H9 (cell line): ENCODE measurements at regions not wholly inside any gene's neighbourhood (a gene's known extent, or its start where the extent isn't known, plus 50 kb on each side); places are given as distances from the start of the nearest gene placed in this dataset.

ENCODE experiments used
- DNase-seq: peaks from one replicate; pipeline ENCODE4 v3.0.0-alpha.2; 2017
- H2AFZ ChIP-seq: one replicate; pipeline ENCODE4 v1.6.1; 2013; ENCODE audit warnings: mild to moderate bottlenecking, low read length, control low read depth, moderate library complexity
- H2AK5ac ChIP-seq: 2 replicates; pipeline ENCODE4 v1.6.1; 2013; ENCODE audit warnings: low read length, control low read depth, mixed read lengths; ENCODE audit not compliant: insufficient read length
- H2BK120ac ChIP-seq: one replicate; pipeline ENCODE4 v1.6.1; 2013; ENCODE audit warnings: low read depth, mild to moderate bottlenecking, low read length, control low read depth, inconsistent platforms; ENCODE audit not compliant: poor library complexity, severe bottlenecking
- H2BK12ac ChIP-seq: 2 replicates; pipeline ENCODE4 v1.6.1; 2013; ENCODE audit warnings: low read length, control low read depth, mixed read lengths, low read depth; ENCODE audit not compliant: insufficient read length
- H2BK15ac ChIP-seq: 2 replicates; pipeline ENCODE4 v1.6.1; 2013; ENCODE audit warnings: low read depth, low read length, control low read depth
- H2BK20ac ChIP-seq: one replicate; pipeline ENCODE4 v1.6.1; 2013; ENCODE audit warnings: low read depth, mild to moderate bottlenecking, low read length, control low read depth, inconsistent platforms; ENCODE audit not compliant: poor library complexity, severe bottlenecking
- H2BK5ac ChIP-seq: 2 replicates; pipeline ENCODE4 v1.6.1; 2013; ENCODE audit warnings: low read length, control low read depth, mixed read lengths; ENCODE audit not compliant: insufficient read length
- H3K14ac ChIP-seq: 2 replicates; pipeline ENCODE4 v1.6.1; 2013; ENCODE audit warnings: low read length, control low read depth; ENCODE audit not compliant: insufficient read depth
- H3K18ac ChIP-seq: 2 replicates; pipeline ENCODE4 v1.6.1; 2013; ENCODE audit warnings: low read depth, mild to moderate bottlenecking, mixed read lengths, low read length, control low read depth; ENCODE audit not compliant: insufficient read length
- H3K23ac ChIP-seq: 2 replicates; pipeline ENCODE4 v1.6.1; 2013; ENCODE audit warnings: low read length, control low read depth, mixed read lengths, low read depth; ENCODE audit not compliant: insufficient read length
- H3K23me2 ChIP-seq: 2 replicates; pipeline ENCODE4 v1.6.1; 2013; ENCODE audit warnings: low read depth, mild to moderate bottlenecking, mixed read lengths, low read length, control low read depth; ENCODE audit not compliant: insufficient read length, poor library complexity, severe bottlenecking
- H3K27ac ChIP-seq: 2 replicates; pipeline ENCODE4 v1.5.1; 2013; ENCODE audit warnings: low read length, control low read depth, mixed read lengths, low read depth; ENCODE audit not compliant: insufficient read length
- H3K27me3 ChIP-seq: 2 replicates; pipeline ENCODE4 v1.6.1; 2013; ENCODE audit warnings: low read length, control low read depth, inconsistent platforms; ENCODE audit not compliant: insufficient read depth
- H3K4ac ChIP-seq: 2 replicates; pipeline ENCODE4 v1.6.1; 2013; ENCODE audit warnings: low read depth, mild to moderate bottlenecking, control low read depth, inconsistent platforms, low read length, moderate library complexity
- H3K4me1 ChIP-seq: 2 replicates; pipeline ENCODE4 v1.6.1; 2013; ENCODE audit warnings: low read length, control low read depth, inconsistent platforms; ENCODE audit not compliant: insufficient read depth
- H3K4me2 ChIP-seq: 2 replicates; pipeline ENCODE4 v1.6.1; 2013; ENCODE audit warnings: low read length, control low read depth, mixed read lengths; ENCODE audit not compliant: insufficient read length, insufficient read depth
- H3K56ac ChIP-seq: 2 replicates; pipeline ENCODE4 v1.6.1; 2013; ENCODE audit warnings: low read depth, mild to moderate bottlenecking, mixed read lengths, low read length, control low read depth; ENCODE audit not compliant: insufficient read length
- H3K79me1 ChIP-seq: 2 replicates; pipeline ENCODE4 v1.6.1; 2013; ENCODE audit warnings: low read depth, mild to moderate bottlenecking, moderate library complexity, low read length, control low read depth, inconsistent platforms; ENCODE audit not compliant: insufficient read depth, poor library complexity, severe bottlenecking
- H3K79me2 ChIP-seq: 2 replicates; pipeline ENCODE4 v1.6.1; 2013; ENCODE audit warnings: low read length, control low read depth, inconsistent platforms; ENCODE audit not compliant: insufficient read depth
- H3K9ac ChIP-seq: 2 replicates; pipeline ENCODE4 v1.6.1; 2013; ENCODE audit warnings: low read length, control low read depth, mixed read lengths; ENCODE audit not compliant: insufficient read length; ENCODE audit errors: extremely low read depth
- H3K9me3 ChIP-seq: one replicate; pipeline ENCODE4 v1.6.1; 2013; ENCODE audit warnings: low read depth, low read length, inconsistent platforms; ENCODE audit not compliant: control insufficient read depth
- H3T11ph ChIP-seq: one replicate; pipeline ENCODE4 v1.6.1; 2013; ENCODE audit warnings: mild to moderate bottlenecking, low read length, control low read depth, inconsistent platforms
- H4K20me1 ChIP-seq: one replicate; pipeline ENCODE4 v1.6.1; 2013; ENCODE audit not compliant: control insufficient read depth, insufficient read length, insufficient read depth
- H4K5ac ChIP-seq: 2 replicates; pipeline ENCODE4 v1.6.1; 2013; ENCODE audit warnings: low read depth, mild to moderate bottlenecking, mixed read lengths, low read length, control low read depth; ENCODE audit not compliant: insufficient read length
- H4K8ac ChIP-seq: replicated peaks from 2 replicates; pipeline ENCODE4 v1.6.1; 2013; ENCODE audit warnings: low read length, control low read depth, mixed read lengths, low read depth; ENCODE audit not compliant: insufficient read length
- H4K91ac ChIP-seq: 2 replicates; pipeline ENCODE4 v1.6.1; 2013; ENCODE audit warnings: low read depth, mild to moderate bottlenecking, moderate library complexity, mixed read lengths, low read length, control low read depth; ENCODE audit not compliant: insufficient read length
- H3K27ac Mint-ChIP-seq, 3 experiments: 2 replicates in 2 of 3; 3 replicates in 1 of 3; pipeline ENCODE4 v1.8.0; 2020 to 2021; ENCODE audit warnings: mixed read lengths in 3 of 3, mild to moderate bottlenecking in 1 of 3, moderate library complexity in 1 of 3
- H3K27me3 Mint-ChIP-seq: 2 replicates; pipeline ENCODE4 v1.8.0; 2021; ENCODE audit warnings: low read depth, mild to moderate bottlenecking, moderate library complexity, mixed read lengths
- H3K36me3 Mint-ChIP-seq, 3 experiments: 2 replicates in 2 of 3; 3 replicates in 1 of 3; pipeline ENCODE4 v1.8.0; 2020 to 2021; ENCODE audit warnings: low read depth in 3 of 3, mixed read lengths in 3 of 3; ENCODE audit not compliant: insufficient read depth in 1 of 3
- H3K4me1 Mint-ChIP-seq, 2 experiments: 2 replicates each; pipeline ENCODE4 v1.8.0; 2020; ENCODE audit warnings: mixed read lengths in 2 of 2
- H3K4me3 Mint-ChIP-seq, 2 experiments: 2 replicates in 1 of 2; 3 replicates in 1 of 2; pipeline ENCODE4 v1.8.0; 2020 to 2021; ENCODE audit warnings: mild to moderate bottlenecking in 2 of 2, mixed read lengths in 2 of 2, moderate library complexity in 1 of 2
- H3K9me3 Mint-ChIP-seq, 2 experiments: 2 replicates in 1 of 2; 3 replicates in 1 of 2; pipeline ENCODE4 v1.8.0; 2020; ENCODE audit warnings: mild to moderate bottlenecking in 2 of 2, mixed read lengths in 2 of 2, moderate library complexity in 1 of 2
- WGBS: extraction: QIAGEN DNeasy Blood & Tissue Kit; methylation state at CpG from one replicate; pipeline ENCODE4 v1.1.7; 2013; ENCODE audit warnings: missing lambda C conversion rate, low lambda C conversion rate, mixed read lengths; ENCODE audit not compliant: insufficient read length; ENCODE audit errors: extremely low coverage; 5-methylcytosine and 5-hydroxymethylcytosine counted together
- TF ChIP-seq, protein P1 (sequence below): fragments of 200-600 bp; sonication (generic); conservative IDR thresholded peaks from 3 replicates; pipeline ENCODE4 v1.8.0; 2021; ENCODE audit warnings: antibody characterized with exemption, mild to moderate bottlenecking

GRCh38 chr19:46913852-46914430 lies 53.1 kb downstream of the ARHGAP35 start:
- TF ChIP-seq, protein P1, sequence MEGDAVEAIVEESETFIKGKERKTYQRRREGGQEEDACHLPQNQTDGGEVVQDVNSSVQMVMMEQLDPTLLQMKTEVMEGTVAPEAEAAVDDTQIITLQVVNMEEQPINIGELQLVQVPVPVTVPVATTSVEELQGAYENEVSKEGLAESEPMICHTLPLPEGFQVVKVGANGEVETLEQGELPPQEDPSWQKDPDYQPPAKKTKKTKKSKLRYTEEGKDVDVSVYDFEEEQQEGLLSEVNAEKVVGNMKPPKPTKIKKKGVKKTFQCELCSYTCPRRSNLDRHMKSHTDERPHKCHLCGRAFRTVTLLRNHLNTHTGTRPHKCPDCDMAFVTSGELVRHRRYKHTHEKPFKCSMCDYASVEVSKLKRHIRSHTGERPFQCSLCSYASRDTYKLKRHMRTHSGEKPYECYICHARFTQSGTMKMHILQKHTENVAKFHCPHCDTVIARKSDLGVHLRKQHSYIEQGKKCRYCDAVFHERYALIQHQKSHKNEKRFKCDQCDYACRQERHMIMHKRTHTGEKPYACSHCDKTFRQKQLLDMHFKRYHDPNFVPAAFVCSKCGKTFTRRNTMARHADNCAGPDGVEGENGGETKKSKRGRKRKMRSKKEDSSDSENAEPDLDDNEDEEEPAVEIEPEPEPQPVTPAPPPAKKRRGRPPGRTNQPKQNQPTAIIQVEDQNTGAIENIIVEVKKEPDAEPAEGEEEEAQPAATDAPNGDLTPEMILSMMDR: no peak
- H3K4me2 ChIP-seq: no peak overlapping the region
- no peak overlapping the region for H3K4me3 Mint-ChIP-seq

More at GRCh38 chr19:46913852-46914430, 53.1 kb downstream of the ARHGAP35 start:
- no peak overlapping the region for H2BK5ac ChIP-seq
- no peaks in the 10 kb centered on the region for H4K20me1 ChIP-seq
- H3K23ac ChIP-seq: no peak overlapping the region
- H3K9ac ChIP-seq: no peak overlapping the region
- H2BK15ac ChIP-seq: no peak overlapping the region
- H2BK20ac ChIP-seq: no peak overlapping the region
- H3K9me3 ChIP-seq: no peaks in the 10 kb centered on the region
- peak overlapping the region in 1 of 3 experiments; percentile 31; a peak in 3 of 7 replicates for H3K27ac Mint-ChIP-seq
- no peak overlapping the region for H4K8ac ChIP-seq
- no peak for DNase-seq
- no peaks in the 10 kb centered on the region for H3K23me2 ChIP-seq
- H3K4me1 ChIP-seq: peaks cover 5% of the 10 kb centered on the region
- no peak overlapping the region for H2BK120ac ChIP-seq
- H2BK12ac ChIP-seq: no peak overlapping the region
- peaks cover 7 to 15% (median 11%) of the 10 kb centered on the region in 3 experiments; a peak in 6 of 7 replicates for H3K36me3 Mint-ChIP-seq
- no peak overlapping the region for H3K56ac ChIP-seq
- H4K5ac ChIP-seq: no peak overlapping the region
- WGBS: no CpG with 5 or more reads among the region's 4 CpGs
- no peak overlapping the region for H4K91ac ChIP-seq
- peaks cover 3% of the 10 kb centered on the region for H3K79me1 ChIP-seq
- H3K27me3 ChIP-seq: no peaks in the 10 kb centered on the region
- no peaks in the 10 kb centered on the region for H3K27me3 Mint-ChIP-seq
- no peak overlapping the region for H3K14ac ChIP-seq
- no peak overlapping the region for H3K4ac ChIP-seq
- no peak overlapping the region for H3K27ac ChIP-seq
- H3K79me2 ChIP-seq: peaks cover 10% of the 10 kb centered on the region; the same call in 1 of the 2 replicates
- no peak overlapping the region for H3T11ph ChIP-seq
- H3K4me1 Mint-ChIP-seq: peaks cover 19 to 23% of the 10 kb centered on the region in 2 experiments
- H2AFZ ChIP-seq: no peak overlapping the region
- H3K18ac ChIP-seq: no peak overlapping the region
- H3K9me3 Mint-ChIP-seq: no peaks in the 10 kb centered on the region
- no peak overlapping the region for H2AK5ac ChIP-seq
